ENCODE measurements at regions not wholly inside any gene's neighbourhood (a gene's known extent, or its start where the extent isn't known, plus 50 kb on each side); places are given as distances from the start of the nearest gene placed in this dataset.

- TF ChIP-seq CTCF (IDR thresholded peaks at IDR 0.05; ENCODE audit: insufficient read depth, low read depth, low read length) (no peak), EZH2 (IDR thresholded peaks at IDR 0.05; ENCODE audit: insufficient read depth, low read length) (no peak)
These were observed 108.7 kb downstream of the CTTN start for GRCh38 chr11:70506986-70507385.
